HL-60 (cell line): ENCODE measurements at regions not wholly inside any gene's neighbourhood (a gene's known extent, or its start where the extent isn't known, plus 50 kb on each side); places are given as distances from the start of the nearest gene placed in this dataset.

Experiments used
- CTCF ChIP-seq: IDR thresholded peaks from one replicate; pipeline ENCODE4 v1.5.1; 2011; ENCODE audit warnings: low read length, control low read depth, inconsistent platforms; ENCODE audit not compliant: insufficient read depth
- GABPA ChIP-seq: IDR thresholded peaks from 2 replicates; pipeline ENCODE4 v1.6.1; 2012; ENCODE audit warnings: low read depth
- POLR2AphosphoS5 ChIP-seq: IDR thresholded peaks from 2 replicates; pipeline ENCODE4 v1.6.1; 2012; ENCODE audit warnings: low read depth
- SPI1 ChIP-seq: IDR thresholded peaks from 2 replicates; pipeline ENCODE4 v1.6.1; 2012; ENCODE audit warnings: low read depth, mild to moderate bottlenecking, borderline replicate concordance
- TF ChIP-seq, protein P1 (sequence below): IDR thresholded peaks from 2 replicates; pipeline ENCODE4 v1.6.1; 2012; ENCODE audit warnings: low read depth; ENCODE audit not compliant: insufficient replicate concordance

GRCh38 chr7:46170792-46171191 is 249.7 kb upstream of the IGFBP3 start:
- TF ChIP-seq GABPA (no peak), CTCF (no peak), POLR2AphosphoS5 (no peak), SPI1 (no peak)
- TF ChIP-seq, protein P1, sequence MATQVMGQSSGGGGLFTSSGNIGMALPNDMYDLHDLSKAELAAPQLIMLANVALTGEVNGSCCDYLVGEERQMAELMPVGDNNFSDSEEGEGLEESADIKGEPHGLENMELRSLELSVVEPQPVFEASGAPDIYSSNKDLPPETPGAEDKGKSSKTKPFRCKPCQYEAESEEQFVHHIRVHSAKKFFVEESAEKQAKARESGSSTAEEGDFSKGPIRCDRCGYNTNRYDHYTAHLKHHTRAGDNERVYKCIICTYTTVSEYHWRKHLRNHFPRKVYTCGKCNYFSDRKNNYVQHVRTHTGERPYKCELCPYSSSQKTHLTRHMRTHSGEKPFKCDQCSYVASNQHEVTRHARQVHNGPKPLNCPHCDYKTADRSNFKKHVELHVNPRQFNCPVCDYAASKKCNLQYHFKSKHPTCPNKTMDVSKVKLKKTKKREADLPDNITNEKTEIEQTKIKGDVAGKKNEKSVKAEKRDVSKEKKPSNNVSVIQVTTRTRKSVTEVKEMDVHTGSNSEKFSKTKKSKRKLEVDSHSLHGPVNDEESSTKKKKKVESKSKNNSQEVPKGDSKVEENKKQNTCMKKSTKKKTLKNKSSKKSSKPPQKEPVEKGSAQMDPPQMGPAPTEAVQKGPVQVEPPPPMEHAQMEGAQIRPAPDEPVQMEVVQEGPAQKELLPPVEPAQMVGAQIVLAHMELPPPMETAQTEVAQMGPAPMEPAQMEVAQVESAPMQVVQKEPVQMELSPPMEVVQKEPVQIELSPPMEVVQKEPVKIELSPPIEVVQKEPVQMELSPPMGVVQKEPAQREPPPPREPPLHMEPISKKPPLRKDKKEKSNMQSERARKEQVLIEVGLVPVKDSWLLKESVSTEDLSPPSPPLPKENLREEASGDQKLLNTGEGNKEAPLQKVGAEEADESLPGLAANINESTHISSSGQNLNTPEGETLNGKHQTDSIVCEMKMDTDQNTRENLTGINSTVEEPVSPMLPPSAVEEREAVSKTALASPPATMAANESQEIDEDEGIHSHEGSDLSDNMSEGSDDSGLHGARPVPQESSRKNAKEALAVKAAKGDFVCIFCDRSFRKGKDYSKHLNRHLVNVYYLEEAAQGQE: no peak
